Activated effector memory CD4-positive, alpha-beta T cell treated with anti-CD3 and anti-CD28 coated beads, Interleukin-2, amount 50 U/mL, for 16 hours (primary cell): ENCODE measurements at regions not wholly inside any gene's neighbourhood (a gene's known extent, or its start where the extent isn't known, plus 50 kb on each side); places are given as distances from the start of the nearest gene placed in this dataset.

ENCODE experiments used
- DNase-seq: peaks from one replicate; pipeline ENCODE4 v3.0.0-alpha.2; 2020

- no peak for DNase-seq
These were observed 131.4 kb upstream of the GSE1 start for GRCh38 chr16:85481738-85482137.

- no peak for DNase-seq
These were observed 129.7 kb upstream of the GSE1 start for GRCh38 chr16:85483424-85483823.

DNA sequence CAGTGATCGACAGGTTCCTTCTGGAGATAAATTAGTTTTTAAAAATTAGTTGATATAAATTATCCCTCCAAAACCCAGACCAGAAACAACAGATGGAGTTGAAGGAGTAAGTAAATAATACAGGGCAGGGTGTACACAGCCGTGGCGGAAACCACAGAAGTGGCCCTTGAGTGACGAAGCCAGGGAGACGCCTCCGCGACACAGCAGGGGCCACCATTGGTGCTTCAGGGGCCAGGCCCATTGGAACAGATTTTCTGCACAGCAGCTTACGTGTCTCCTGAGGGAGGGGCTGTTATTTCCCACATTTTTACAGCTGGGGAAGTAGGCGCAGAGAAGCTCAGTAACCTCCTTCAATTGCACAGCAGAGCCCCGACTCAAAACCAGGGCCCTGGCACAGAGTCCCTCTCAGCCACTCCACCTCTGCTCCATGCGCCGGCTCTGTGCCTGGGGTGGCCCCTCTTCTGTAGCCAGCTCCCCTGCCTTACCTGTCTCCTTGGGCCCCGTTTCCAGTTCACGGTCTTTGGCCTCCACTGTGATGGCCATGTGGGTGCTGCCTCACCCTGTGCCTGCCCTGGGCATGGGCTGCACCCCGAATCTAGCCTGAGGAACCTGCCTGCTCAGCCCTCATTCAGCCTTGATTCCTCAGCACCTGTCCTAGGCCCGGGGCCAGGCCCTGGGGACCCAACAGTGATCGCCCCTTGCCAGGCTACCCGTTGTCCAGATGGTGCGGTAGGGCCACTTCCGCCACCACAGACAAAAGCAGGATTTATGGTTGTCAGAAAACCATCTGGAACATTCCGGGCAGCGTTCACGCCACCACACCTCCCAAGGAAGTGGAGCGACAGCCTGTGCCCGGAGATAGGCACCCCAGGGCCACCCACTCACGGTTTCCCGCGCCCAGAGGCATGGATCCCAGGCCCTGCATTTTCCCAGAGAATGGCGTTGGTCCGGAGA is 128.5 kb upstream of the GSE1 start:
- DNase-seq: no peak

- DNase-seq: no peak
These were observed 127.7 kb upstream of the GSE1 start for GRCh38 chr16:85485379-85485778.

- DNase-seq: no peak
These were observed 126.7 kb upstream of the GSE1 start for GRCh38 chr16:85486256-85486915.

DNA sequence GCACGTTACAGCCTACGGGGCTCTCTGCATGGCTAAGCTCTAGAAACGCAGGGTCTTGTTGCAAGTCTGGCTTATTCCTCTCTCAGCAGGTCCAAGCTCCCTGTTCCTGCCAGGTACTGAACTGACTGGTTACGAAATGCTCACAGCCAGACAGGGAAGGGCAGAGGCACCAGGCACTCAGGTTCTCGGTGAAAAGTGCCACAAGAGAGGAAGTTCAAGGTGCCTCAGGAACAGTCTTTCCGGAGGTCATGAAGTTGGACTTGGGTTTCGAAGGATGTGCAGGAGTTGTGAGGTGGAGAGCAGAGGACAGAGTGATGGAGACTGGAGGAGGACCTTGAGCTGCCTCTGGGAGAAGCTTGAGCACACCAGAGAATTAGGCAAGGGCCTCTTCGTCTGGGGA is 124.7 kb upstream of the GSE1 start:
- DNase-seq: no peak

- no peak for DNase-seq
These were observed 122.6 kb upstream of the GSE1 start for GRCh38 chr16:85490407-85491057.

DNA sequence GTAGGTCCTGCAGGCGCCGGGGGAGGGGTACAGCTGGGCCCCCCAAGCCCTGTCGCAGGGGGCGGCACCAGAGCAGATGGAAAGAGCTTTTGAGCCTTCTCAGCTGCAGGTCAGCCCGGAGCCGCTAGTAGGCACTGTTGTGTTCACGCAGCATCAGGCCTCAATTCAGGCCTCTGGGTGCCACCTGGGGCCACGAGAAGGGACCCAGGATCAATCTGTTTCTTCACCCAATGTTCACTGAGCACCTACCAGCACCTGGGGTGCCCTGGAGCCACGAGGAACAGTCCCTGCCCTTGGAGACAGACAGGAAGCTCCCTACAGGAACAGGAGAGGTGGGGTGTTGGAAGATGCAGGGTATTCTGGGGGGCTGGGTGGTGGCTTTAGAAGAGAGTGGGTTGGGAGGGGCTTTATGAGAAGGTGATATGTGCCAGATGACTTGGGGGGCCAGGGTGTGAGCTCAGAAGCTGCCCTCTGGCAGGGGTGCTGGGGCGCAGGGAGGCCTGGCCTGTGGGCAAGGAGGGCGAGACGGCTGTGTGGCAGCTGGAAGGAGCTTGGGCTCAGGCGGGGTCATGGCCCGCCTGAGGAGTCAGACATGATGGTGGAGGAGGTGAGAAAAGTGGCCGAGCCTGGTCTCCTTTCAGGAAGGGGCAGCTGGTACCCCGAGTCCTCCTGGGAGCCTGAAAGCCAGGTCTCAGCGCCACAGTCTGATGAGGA is 121.9 kb upstream of the GSE1 start:
- DNase-seq: peak; percentile 69

DNA sequence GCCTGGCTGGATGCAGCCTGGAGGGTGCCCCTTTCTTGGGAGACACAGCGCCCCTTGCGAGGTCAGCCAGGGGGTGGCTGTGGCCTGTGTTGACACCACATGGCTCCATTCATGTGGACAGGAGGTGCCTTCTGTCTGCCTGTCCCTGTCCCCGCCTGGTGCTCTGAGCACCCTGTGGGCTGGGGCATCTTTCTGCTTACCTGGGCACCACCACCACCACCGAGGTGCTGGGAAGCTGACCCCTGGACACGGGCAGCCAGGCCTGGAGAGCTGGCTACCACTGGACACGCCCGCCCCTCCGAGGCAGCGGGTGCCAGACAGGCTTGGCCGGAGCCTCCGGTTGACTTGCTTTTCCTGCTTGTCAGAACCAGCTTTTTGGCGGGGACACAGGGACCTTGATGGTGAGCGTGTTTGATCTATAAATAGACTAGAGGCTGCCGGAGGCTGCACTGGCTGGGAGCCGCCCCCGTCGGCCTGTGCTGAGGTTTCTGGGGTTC is 121.3 kb upstream of the GSE1 start:
- no peak for DNase-seq

GRCh38 chr16:85492295-85492864 is 120.7 kb upstream of the GSE1 start:
- DNase-seq: no peak

DNA sequence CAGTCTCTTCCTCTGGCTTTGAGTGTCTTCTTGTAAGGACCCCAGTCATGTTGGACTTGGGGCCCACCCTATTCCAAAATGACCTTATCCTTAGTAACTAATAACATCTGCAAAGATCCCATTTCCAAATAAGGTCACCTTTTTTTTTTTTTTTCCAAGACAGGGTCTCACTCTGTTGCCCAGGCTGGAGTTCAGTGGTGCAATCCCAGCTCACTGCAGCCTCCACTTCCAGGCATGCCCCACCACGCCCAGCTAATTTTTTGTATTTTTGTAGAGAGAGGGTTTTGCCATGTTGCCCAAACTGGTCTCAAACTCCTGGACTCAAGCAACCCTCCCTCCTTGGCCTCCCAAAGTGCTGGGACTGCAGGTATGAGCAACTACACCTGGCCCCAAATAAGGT is 118.8 kb upstream of the GSE1 start:
- DNase-seq: no peak

GRCh38 chr16:85495259-85495658 is 117.9 kb upstream of the GSE1 start:
- no peak for DNase-seq

- DNase-seq: no peak
These were observed 117.1 kb upstream of the GSE1 start for GRCh38 chr16:85495823-85496538.

- DNase-seq: no peak
These were observed 115.4 kb upstream of the GSE1 start for GRCh38 chr16:85497622-85498314.

GRCh38 chr16:85498607-85499006 is 114.5 kb upstream of the GSE1 start:
- no peak for DNase-seq

DNA sequence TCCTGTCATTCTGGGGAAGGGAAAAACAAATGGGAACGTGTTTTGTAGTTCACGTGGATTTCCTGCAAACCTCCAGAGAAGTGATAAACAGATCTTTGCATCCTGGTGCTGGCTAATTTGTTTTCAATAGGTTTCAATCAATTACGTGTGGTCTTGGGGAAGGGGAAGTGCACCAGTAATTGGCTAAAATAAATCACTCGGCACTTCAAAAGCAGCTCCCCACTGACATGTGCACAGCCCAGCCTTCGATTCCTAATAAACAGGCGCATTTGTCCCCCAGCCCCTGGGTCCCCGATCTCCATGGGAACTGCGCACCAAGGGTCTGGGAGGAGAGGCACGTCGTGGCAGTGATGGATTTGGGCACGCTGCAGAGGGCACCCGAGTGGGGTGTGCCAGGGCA is 112.9 kb upstream of the GSE1 start:
- DNase-seq: no peak

GRCh38 chr16:85501900-85502299 is 111.2 kb upstream of the GSE1 start:
- no peak for DNase-seq

GRCh38 chr16:85502357-85502756 is 110.8 kb upstream of the GSE1 start:
- DNase-seq: no peak

- DNase-seq: no peak
These were observed 109.4 kb upstream of the GSE1 start for GRCh38 chr16:85503679-85504231.

DNA sequence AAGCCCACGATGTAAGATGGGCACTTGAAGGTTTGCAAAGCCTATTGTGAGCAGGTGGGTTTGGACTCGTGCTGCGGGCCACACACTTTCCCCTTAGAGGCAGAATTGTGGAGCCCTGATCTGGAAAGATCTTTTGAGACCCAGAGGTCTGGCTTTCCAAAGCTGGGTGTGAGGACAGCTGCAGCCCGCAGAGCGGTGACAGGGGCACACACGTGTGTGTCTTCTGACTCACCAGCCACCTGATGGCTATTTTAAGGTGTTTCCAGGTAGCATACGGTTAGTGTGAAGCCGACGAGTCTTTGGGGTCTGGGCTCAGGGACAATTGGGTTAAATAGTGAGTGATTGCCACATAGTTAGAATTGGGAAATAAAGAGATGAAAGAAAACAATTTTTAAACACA is 108.9 kb upstream of the GSE1 start:
- no peak for DNase-seq
